Natural killer cell (primary cell): ENCODE measurements at regions not wholly inside any gene's neighbourhood (a gene's known extent, or its start where the extent isn't known, plus 50 kb on each side); places are given as distances from the start of the nearest gene placed in this dataset.

Experiments used
- ATAC-seq, 3 donors: fragments of 150-1000 bp in 2 of 3; fragments of 200-7000 bp in 1 of 3; cut with Tn5 transposase; 1 replicate in 1 of 3; 2 replicates in 2 of 3; pipeline ENCODE4 v1.10.0; 2021; ENCODE audit warnings: mild to moderate bottlenecking in 2 of 3, moderate library complexity in 2 of 3
- DNase-seq, 2 donors: peaks; one replicate each; pipeline versions ENCODE4 v3.0.0 to v3.0.0-alpha.2; 2013 to 2021; ENCODE audit warnings: mixed read lengths in 1 of 2
- H3K27ac ChIP-seq: one replicate; pipeline ENCODE4 v1.5.1; 2013; ENCODE audit warnings: mild to moderate bottlenecking, low read length
- H3K27me3 ChIP-seq: one replicate; pipeline ENCODE4 v1.6.1; 2013; ENCODE audit warnings: low read length; ENCODE audit not compliant: control insufficient read depth, insufficient read depth
- H3K36me3 ChIP-seq: one replicate; pipeline ENCODE4 v1.6.1; 2013; ENCODE audit warnings: low read length; ENCODE audit not compliant: control insufficient read depth, insufficient read depth
- H3K4me1 ChIP-seq: one replicate; pipeline ENCODE4 v1.6.1; 2013; ENCODE audit warnings: low read length; ENCODE audit not compliant: control insufficient read depth, insufficient read depth
- H3K4me3 ChIP-seq: one replicate; pipeline ENCODE4 v1.5.1; 2013; ENCODE audit warnings: low read length
- H3K9me3 ChIP-seq: one replicate; pipeline ENCODE4 v1.6.1; 2013; ENCODE audit warnings: low read length; ENCODE audit not compliant: control insufficient read depth, insufficient read depth
- H3K27ac Mint-ChIP-seq, 2 donors: one replicate each; pipeline ENCODE4 v1.8.0; 2022; ENCODE audit warnings: mild to moderate bottlenecking in 2 of 2, mixed read lengths in 2 of 2, moderate library complexity in 1 of 2
- H3K27me3 Mint-ChIP-seq, 2 donors: one replicate each; pipeline ENCODE4 v1.8.0; 2022; ENCODE audit warnings: low read depth in 2 of 2, mixed read lengths in 2 of 2
- H3K36me3 Mint-ChIP-seq: one replicate; pipeline ENCODE4 v1.8.0; 2022; ENCODE audit warnings: mixed read lengths
- H3K4me1 Mint-ChIP-seq, 2 donors: one replicate each; pipeline ENCODE4 v1.8.0; 2022; ENCODE audit warnings: mixed read lengths in 2 of 2
- H3K4me3 Mint-ChIP-seq: one replicate; pipeline ENCODE4 v1.8.0; 2022; ENCODE audit warnings: mild to moderate bottlenecking, moderate library complexity, mixed read lengths
- H3K9me3 Mint-ChIP-seq, 2 donors: one replicate each; pipeline ENCODE4 v1.8.0; 2022; ENCODE audit warnings: mixed read lengths in 2 of 2
- WGBS: methylation state at CpG from one replicate; pipeline ENCODE4 v1.1.7; 2013; ENCODE audit warnings: missing lambda C conversion rate; ENCODE audit not compliant: insufficient coverage; 5-methylcytosine and 5-hydroxymethylcytosine counted together
- intact Hi-C: fragments of 100-400 bp; cut with micrococcal nuclease; formaldehyde crosslinking; loops from one replicate; pipeline ENCODE4 v1.14.2; 2022
- TF ChIP-seq, protein P1 (sequence below): fragments of 200-600 bp; IDR thresholded peaks from one replicate; pipeline ENCODE4 v1.8.0; 2022; ENCODE audit warnings: antibody characterized with exemption

DNA sequence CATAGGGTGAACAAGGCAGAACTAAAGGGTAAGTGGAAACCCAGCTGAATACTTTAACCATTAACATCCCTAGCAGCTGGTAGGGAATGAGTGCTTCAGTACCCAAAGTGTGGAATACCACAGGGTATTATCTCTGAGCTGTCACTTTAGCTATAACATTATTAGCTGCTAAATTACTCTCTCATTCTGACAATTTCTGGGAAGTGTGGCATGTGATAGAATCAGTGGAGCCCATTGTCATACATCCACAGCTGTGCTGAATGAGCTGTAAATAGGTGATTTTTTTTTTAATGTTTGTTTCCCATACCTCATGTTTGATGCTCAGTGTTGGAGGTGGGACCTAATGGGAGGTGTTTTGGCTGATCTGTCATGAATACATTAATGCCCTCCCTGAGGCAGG lies 894.3 kb downstream of the DIPK2A start:
- Histone ChIP-seq H3K36me3 (no peaks in the 10 kb centered on the region), H3K9me3 (no peaks in the 10 kb centered on the region), H3K4me3 (no peak overlapping the region), H3K27me3 (no peaks in the 10 kb centered on the region), H3K4me1 (no peaks in the 10 kb centered on the region), H3K27ac (no peak overlapping the region)
- ATAC-seq (no peak), DNase-seq (no peak)
- Mint-ChIP-seq H3K36me3 (no peaks in the 10 kb centered on the region), H3K4me3 (no peak overlapping the region), H3K9me3 (peaks cover 11 to 15% of the 10 kb centered on the region in 2 donors), H3K27me3 (no peaks in the 10 kb centered on the region), H3K4me1 (no peaks in the 10 kb centered on the region), H3K27ac (no peak overlapping the region)
- TF ChIP-seq, protein P1, sequence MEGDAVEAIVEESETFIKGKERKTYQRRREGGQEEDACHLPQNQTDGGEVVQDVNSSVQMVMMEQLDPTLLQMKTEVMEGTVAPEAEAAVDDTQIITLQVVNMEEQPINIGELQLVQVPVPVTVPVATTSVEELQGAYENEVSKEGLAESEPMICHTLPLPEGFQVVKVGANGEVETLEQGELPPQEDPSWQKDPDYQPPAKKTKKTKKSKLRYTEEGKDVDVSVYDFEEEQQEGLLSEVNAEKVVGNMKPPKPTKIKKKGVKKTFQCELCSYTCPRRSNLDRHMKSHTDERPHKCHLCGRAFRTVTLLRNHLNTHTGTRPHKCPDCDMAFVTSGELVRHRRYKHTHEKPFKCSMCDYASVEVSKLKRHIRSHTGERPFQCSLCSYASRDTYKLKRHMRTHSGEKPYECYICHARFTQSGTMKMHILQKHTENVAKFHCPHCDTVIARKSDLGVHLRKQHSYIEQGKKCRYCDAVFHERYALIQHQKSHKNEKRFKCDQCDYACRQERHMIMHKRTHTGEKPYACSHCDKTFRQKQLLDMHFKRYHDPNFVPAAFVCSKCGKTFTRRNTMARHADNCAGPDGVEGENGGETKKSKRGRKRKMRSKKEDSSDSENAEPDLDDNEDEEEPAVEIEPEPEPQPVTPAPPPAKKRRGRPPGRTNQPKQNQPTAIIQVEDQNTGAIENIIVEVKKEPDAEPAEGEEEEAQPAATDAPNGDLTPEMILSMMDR = no peak
- intact Hi-C loops = no loop called here

DNA sequence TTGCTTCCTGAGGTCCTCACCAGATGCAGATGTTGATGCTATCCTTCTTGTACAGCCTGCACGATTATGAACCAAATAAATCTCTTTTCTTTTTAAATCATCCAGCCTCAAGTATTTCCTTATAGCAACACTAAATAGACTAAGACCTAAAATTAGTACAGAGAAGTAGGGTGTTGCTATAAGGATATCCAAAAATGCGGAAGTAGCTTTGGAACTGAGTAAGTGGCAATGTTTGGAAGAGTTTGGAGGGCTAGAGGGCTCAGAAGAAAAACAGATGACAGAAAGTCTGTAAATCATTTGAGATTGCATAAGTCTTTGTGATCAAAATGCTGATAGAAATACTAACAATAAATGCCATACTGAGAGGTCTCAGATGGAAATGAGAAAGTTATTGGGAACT lies 894.9 kb downstream of the DIPK2A start:
- no peak overlapping the region for H3K4me3 Mint-ChIP-seq
- WGBS = 4% methylated on average over 2 of the region's 2 CpGs
- H3K27ac ChIP-seq = no peak overlapping the region
- H3K36me3 Mint-ChIP-seq = no peaks in the 10 kb centered on the region
- H3K27me3 Mint-ChIP-seq = no peaks in the 10 kb centered on the region
- no peaks in the 10 kb centered on the region for H3K36me3 ChIP-seq
- DNase-seq (no peak), ATAC-seq (no peak)
- intact Hi-C loops = no loop called here
- no peaks in the 10 kb centered on the region for H3K4me1 ChIP-seq
- no peaks in the 10 kb centered on the region for H3K9me3 ChIP-seq
- TF ChIP-seq, protein P1 = no peak
- H3K9me3 Mint-ChIP-seq = peaks cover 11 to 15% of the 10 kb centered on the region in 2 donors
- H3K4me3 ChIP-seq = no peak overlapping the region
- H3K4me1 Mint-ChIP-seq = no peaks in the 10 kb centered on the region
- H3K27me3 ChIP-seq = no peaks in the 10 kb centered on the region
- H3K27ac Mint-ChIP-seq = no peak overlapping the region

DNA sequence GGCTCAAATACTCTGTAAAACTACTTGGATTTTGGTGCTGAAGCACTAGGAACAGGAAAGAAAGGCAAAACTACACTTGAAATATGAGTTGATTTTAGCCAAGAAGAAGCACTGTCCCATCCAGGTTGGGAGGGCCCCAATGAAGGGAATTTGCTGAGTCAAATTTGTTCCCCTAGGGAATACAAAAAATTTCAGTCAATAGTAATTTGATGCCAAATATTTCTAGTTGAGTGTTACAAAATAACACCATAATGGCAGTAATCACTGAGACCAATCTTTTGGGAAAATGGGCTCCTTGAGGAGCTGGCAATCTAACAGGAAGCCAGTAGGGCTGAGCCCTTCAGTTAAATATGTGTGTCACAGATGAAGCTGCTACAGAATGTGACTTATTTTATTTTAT lies 896.9 kb downstream of the DIPK2A start:
- no peaks in the 10 kb centered on the region for H3K27me3 Mint-ChIP-seq
- intact Hi-C loops = no loop called here
- no peak for ATAC-seq
- peaks cover 11 to 13% of the 10 kb centered on the region in 2 donors for H3K9me3 Mint-ChIP-seq
- H3K4me1 Mint-ChIP-seq = no peaks in the 10 kb centered on the region
- no peak overlapping the region for H3K27ac ChIP-seq
- H3K27ac Mint-ChIP-seq = no peak overlapping the region
- H3K4me3 Mint-ChIP-seq = no peak overlapping the region
- no peaks in the 10 kb centered on the region for H3K36me3 ChIP-seq
- TF ChIP-seq, protein P1 = no peak
- DNase-seq = no peak
- no peaks in the 10 kb centered on the region for H3K36me3 Mint-ChIP-seq
- H3K9me3 ChIP-seq = no peaks in the 10 kb centered on the region
- no peak overlapping the region for H3K4me3 ChIP-seq
- no peaks in the 10 kb centered on the region for H3K27me3 ChIP-seq
- H3K4me1 ChIP-seq = no peaks in the 10 kb centered on the region

DNA sequence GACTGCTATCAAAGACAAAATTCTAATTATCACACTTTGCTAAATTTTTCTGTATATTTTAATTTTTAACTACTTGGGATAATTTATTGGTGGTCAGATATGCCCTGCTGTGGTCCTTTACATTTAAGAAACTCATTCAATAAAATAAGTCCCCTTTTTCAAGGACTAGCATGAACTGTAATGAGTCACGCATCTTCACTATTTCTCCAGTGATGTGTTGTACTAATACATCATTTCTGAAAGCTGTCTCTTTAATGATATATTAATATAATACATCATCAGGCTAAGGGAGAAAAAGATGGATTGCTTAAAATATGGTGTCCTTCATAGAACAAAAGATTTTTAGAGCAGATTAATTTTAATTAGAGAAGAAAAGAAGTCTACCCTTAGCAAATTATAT lies 901.4 kb downstream of the DIPK2A start:
- peaks cover 11 to 19% of the 10 kb centered on the region in 2 donors for H3K9me3 Mint-ChIP-seq
- H3K4me1 ChIP-seq = no peaks in the 10 kb centered on the region
- H3K27me3 Mint-ChIP-seq = no peaks in the 10 kb centered on the region
- intact Hi-C loops = no loop called here
- no peaks in the 10 kb centered on the region for H3K36me3 Mint-ChIP-seq
- no peak for ATAC-seq
- no CpG with 5 or more reads among the region's 1 CpG for WGBS
- H3K27me3 ChIP-seq = no peaks in the 10 kb centered on the region
- TF ChIP-seq, protein P1 = no peak
- H3K36me3 ChIP-seq = no peaks in the 10 kb centered on the region
- H3K4me1 Mint-ChIP-seq = no peaks in the 10 kb centered on the region
- no peak overlapping the region for H3K27ac ChIP-seq
- H3K27ac Mint-ChIP-seq = no peak overlapping the region
- no peak overlapping the region for H3K4me3 Mint-ChIP-seq
- no peaks in the 10 kb centered on the region for H3K9me3 ChIP-seq
- no peak overlapping the region for H3K4me3 ChIP-seq
- DNase-seq = no peak
